ENCODE measurements at regions not wholly inside any gene's neighbourhood (a gene's known extent, or its start where the extent isn't known, plus 50 kb on each side); places are given as distances from the start of the nearest gene placed in this dataset.

DNA sequence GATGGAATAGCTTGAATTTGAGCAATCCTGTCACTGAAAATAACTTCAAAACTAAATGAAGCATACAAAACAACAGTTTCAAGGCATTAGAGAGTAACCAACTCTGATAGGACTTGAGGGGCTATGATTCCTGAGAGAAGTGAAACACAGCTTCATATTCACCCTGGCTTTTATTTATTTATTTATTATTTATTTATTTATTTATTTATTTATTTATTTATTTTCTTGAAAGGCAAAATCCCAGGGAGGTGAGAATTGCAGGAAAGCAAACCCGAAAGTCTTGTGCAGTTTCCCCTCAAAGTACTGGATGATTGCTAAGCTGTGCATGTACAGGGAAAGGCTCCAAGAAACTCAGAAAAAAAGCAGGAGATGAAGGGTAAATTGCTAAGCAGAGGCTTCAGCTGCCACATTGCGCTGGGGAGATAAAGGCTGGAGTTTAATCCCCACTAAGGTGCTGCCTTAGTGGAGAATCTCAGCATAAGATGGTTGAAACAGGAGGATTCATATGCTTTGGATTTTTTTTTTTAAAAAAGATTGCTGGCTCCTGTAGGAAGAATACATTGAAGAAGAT is 72.9 kb upstream of the COL24A1 start:
- DNase-seq (ENCODE audit: low spot score), result no peak

DNA sequence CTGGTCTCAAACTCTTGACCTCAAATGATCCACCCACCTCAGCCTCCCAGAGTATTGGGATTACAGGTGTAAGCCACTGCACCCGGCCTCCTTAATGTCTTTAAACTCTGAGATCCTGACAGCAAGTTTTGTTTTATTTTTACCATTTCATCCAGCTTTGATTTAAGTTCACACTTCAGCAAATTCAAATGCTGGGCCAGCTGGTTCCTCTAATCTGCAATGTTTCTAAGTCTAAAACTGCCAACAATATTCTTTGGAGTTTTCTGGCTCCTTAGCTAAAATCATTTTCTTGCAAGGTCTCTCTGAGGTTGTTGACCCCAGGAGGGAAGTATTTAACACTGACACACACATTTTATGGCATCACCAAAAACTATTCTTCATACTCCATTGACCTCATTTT is 72.0 kb upstream of the COL24A1 start:
- DNase-seq (ENCODE audit: low spot score), result no peak

DNA sequence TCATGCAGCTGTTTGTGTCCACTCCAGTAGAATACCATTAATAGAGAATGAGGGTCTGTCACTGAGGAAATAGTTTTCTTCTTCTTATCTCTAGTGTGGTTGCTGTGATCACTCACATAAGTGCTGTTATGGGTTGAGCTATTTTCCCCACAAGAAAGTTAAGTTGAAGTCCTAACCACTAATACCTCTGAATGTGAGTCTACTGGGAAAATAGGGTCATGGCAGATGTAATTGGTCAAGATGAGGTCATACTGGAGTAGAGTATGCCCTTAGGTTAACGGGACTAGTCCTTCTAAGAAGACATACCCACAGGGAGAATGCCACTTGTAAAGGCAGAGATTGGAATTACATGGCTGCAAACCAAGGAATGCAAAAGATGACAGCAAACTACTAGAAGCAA is 70.5 kb upstream of the COL24A1 start:
- no peak for DNase-seq (ENCODE audit: low spot score)

DNA sequence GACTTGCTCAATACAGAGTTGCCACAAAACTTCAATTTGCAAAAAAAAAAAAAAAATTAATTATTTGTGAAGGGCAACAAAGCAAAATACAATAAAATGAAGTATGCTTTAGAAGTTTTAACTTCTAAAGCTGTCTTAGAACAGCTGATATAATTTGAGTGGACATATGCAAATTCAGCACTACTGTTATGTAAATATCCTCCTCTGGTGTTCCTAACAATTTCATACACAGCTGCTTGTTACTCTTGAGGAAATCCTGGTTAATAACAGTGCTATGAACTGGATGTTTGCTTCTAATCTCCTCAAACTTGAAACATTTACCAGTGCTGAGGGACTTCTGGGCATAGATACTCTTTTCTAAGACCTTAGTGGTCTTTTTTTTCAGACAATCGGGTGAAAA is 69.6 kb upstream of the COL24A1 start:
- DNase-seq (ENCODE audit: low spot score), result no peak

DNA sequence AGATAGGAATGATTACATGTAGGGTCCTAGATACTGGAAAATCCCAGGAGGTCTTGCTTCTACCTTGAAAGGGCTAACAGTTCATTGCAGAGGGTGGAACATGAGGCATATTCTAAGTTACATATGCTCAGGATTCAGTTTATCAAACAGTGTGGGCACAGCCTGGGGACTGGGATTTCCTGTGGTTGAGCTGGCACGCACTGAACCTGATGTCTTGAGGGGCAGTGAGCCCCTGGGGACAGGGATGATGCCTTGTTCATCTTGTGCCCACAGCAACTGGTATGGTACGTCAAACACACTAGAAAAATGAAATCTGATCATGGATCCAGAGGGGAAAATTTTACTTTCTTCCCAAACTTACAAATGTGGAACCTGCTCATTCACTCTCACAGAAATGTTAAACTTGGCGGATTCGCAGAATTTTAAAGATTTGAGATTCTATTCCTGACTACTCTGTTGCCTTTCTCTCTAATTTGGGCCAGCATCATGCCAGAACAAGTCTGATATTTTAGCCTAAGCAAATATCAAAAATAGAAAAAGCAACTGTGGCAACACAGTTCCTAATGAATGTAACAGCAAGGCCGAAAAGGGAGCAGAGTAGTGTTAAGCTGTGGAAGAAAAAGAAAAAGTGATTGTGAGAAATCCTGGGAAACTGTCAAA is 68.2 kb upstream of the COL24A1 start:
- DNase-seq (ENCODE audit: low spot score), result no peak

DNA sequence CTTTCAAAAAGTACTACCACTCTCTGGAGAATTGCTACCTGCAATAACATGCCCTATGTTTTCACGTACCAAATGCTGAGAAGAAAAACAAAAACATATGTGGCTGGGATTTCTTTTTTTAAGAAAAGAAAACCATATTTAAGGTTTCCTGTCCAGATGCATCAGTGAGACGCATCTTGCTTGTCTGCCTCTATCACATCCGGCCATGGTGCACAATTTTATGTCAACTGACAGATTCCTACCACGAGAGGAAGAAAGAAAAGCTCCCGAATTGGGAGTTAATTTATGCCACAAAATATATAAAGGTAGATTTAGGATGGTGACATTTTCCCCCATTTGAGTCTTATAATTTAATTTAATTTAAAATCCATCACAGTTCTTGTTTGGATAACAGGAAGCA is 62.3 kb upstream of the COL24A1 start:
- DNase-seq (ENCODE audit: low spot score), result no peak

DNA sequence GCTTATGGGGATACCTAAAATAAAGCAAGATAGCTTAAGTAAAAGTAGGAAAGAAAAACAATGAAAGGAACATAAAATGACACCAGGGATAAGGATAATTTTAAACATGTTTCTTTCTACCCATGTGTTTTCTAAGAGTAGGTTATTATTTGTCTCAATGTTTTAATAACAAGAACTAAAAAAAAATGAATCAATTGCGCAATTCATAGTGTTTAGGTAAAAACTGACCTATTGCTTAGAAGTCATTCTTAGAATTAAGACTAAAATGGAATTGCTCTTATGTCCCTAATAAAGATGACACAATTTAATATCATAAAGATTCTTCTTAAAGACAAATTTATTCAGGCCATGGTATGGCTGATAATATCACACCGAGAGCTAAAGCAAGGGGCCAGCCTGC is 58.0 kb upstream of the COL24A1 start:
- DNase-seq (ENCODE audit: low spot score), result no peak

DNA sequence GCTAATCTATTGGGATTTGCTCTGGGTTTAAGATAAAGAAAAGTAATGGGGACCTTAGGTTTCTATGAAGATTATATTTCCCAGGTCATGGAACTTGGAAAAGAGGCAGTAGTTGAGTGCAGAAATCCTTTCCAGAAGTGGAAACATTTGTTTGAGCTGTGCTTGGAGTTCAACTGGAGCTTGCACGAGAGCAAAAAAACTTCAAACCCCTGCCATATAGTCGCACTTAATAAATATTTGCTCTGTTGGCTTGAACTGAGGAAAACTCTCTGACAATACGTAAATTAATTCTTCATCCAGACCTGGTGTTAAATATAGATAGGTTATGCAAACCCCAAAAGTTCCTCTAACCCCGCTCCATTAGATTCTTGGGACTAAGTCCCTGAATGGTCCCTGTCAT is 52.8 kb upstream of the COL24A1 start:
- DNase-seq (ENCODE audit: low spot score), result no peak

DNA sequence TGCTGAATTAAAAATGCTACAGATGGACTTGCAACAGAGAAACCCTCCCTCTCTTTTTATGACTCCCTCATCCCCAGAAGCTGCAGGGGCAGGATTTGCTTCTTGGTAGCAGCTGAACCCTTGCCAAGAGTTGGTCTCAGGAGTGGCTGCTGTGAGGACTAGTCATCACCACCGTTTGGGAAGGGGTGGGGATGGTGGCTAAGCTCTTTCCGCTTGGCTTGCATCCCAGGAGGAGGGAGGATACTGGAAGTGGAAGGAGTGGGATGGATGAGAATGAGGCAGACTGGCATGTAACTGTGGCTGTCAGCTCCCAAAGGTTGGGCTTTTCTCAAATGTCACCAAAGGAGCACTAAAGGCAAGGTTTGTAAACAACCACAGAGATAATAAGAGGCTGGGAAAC is 50.8 kb upstream of the COL24A1 start:
- no peak for DNase-seq (ENCODE audit: low spot score)

Data from SW480 (cell line).